Heart left ventricle (tissue), 13 donors: ENCODE measurements at regions not wholly inside any gene's neighbourhood (a gene's known extent, or its start where the extent isn't known, plus 50 kb on each side); places are given as distances from the start of the nearest gene placed in this dataset.

Source experiments
- POLR2A ChIP-seq, 2 donors: fragments of 450-650 bp; IDR thresholded peaks; one replicate each; pipeline ENCODE4 v1.6.1; 2017; ENCODE audit warnings: antibody characterized with exemption in 2 of 2, mild to moderate bottlenecking in 2 of 2, moderate library complexity in 2 of 2
- TF ChIP-seq, protein P1 (sequence below), 12 donors: fragments of 200-600 bp; sonication (generic) in 4 of 12; IDR thresholded peaks; one replicate each; pipeline versions ENCODE4 v1.5.0 to v1.8.0; 2018 to 2022; ENCODE audit warnings: antibody characterized with exemption in 12 of 12, mild to moderate bottlenecking in 5 of 12
- donor health status: ischemic (EF 13 %, LVEDD 7.1; RV severe dilation, severe dysfunction).
- donor health status: DM: no; HTN: yes; CAD: no.
- donor health status: DM: no; HTN: no; CAD: no.
- donor health status: ischemic (EF 25% LVEDD 6.9; RV normal size, moderate dysfunction).
- donor health status: ischemic (EF 25% LVEDD 5.7; RV mildly dilated, moderate dysfunction).
- donor health status: ischemic (EF 35%, LVEDD 5.7; RV mildly dilated, moderate dysfunction).
- donor health status: nonischemic (EF 11% LVEDD 7.7; RV severe dilation, severe dysfunction).
- donor health status: DM: yes; HTN: yes; CAD: no.
- donor health status: PGD.
- donor health status: ischemic (EF 29% LVEDD 5.4; RV normal size, mild dysfunction).
- donor health status: nonischemic (EF 23%, LVEDD 6.1; RV moderate dilation, normal function).

DNA sequence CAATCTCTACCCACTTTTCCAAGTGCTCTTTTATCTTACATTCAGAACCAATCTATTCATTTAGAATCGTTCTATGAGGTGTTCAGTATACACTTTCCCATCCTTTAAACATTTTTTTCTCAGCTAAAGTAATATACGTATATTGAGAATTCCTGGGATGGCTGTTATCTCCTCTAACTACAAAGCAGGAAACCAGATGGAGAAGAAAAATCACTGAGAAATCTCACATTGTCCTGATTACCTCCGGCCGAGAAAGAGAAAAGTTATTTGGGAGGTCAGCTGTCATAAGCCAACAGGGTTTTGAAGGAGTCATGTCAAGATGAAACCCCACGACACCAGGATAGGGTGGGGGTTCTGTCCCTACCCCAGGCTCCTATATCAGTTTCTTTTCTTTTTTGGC, 99.2 kb upstream of the KDM7A start:
- TF ChIP-seq, protein P1, sequence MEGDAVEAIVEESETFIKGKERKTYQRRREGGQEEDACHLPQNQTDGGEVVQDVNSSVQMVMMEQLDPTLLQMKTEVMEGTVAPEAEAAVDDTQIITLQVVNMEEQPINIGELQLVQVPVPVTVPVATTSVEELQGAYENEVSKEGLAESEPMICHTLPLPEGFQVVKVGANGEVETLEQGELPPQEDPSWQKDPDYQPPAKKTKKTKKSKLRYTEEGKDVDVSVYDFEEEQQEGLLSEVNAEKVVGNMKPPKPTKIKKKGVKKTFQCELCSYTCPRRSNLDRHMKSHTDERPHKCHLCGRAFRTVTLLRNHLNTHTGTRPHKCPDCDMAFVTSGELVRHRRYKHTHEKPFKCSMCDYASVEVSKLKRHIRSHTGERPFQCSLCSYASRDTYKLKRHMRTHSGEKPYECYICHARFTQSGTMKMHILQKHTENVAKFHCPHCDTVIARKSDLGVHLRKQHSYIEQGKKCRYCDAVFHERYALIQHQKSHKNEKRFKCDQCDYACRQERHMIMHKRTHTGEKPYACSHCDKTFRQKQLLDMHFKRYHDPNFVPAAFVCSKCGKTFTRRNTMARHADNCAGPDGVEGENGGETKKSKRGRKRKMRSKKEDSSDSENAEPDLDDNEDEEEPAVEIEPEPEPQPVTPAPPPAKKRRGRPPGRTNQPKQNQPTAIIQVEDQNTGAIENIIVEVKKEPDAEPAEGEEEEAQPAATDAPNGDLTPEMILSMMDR (IDR thresholded peaks at IDR 0.05): no peak
- TF ChIP-seq POLR2A (IDR thresholded peaks at IDR 0.05): no peak
